ENCODE measurements at regions not wholly inside any gene's neighbourhood (a gene's known extent, or its start where the extent isn't known, plus 50 kb on each side); places are given as distances from the start of the nearest gene placed in this dataset.
"Not testable (repeated sequence)": the region's sequence is repeated elsewhere in the genome, so short reads cannot be mapped to it uniquely, and the experiment has no call there.

DNA sequence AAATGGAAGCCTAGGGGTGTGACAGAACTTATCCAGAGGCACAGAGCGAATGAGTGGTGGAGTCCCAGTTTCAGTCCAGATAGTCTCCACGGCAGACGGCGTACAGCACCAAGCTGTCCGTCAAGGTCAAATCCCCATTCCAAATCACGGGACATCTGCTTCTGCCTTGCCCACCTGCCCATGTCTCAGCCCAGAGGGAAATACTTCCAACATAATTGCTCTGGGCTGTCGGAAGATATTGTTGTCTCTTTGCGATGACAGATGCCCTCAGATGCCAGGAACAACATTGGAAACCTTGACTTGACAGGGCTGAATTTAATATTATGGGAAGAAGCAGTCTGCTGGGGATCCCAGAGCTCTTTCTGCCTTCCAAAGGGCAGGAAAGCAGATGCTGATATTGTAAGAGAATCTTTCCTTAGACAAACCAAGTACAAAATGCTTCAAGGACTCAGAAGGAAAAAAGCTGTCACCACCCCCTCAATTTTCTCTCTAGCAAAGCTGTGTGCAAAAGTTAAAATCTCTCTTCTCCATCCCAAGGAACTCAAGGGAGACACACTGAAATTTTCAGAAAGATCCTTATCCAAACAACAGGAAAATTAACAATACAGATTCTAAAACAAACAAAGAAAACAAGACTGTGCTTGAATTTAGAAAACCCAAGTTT, 364.0 kb downstream of the LRATD1 start:
- Histone ChIP-seq H3K9me3 (ENCODE audit: insufficient read depth, low read length) (no peaks in the 10 kb centered on the region), H3K36me3 (replicated peaks; ENCODE audit: low read depth, low read length) (no peaks in the 10 kb centered on the region), H3K4me2 (ENCODE audit: low read length) (no peak overlapping the region), H3K27ac (ENCODE audit: low read length) (no peak overlapping the region), H3K79me2 (ENCODE audit: low read length) (no peaks in the 10 kb centered on the region), H4K20me1 (ENCODE audit: insufficient read depth, low read length) (no peaks in the 10 kb centered on the region), H3K4me1 (ENCODE audit: low read length) (no peaks in the 10 kb centered on the region), H2AFZ (ENCODE audit: low read depth, low read length) (no peak overlapping the region), H3K9ac (ENCODE audit: low read length) (no peak overlapping the region), H3K4me3 (ENCODE audit: low read length) (no peak overlapping the region), H3K27me3 (ENCODE audit: low read depth, low read length) (peaks cover 17% of the 10 kb centered on the region)
- no peak for TF ChIP-seq EZH2phosphoT487 (IDR thresholded peaks at IDR 0.05; ENCODE audit: low read depth)
- no peak for TF ChIP-seq CTCF (IDR thresholded peaks at IDR 0.05; ENCODE audit: low read depth, low read length)

GRCh38 chr2:14998546-14998945, 366.0 kb downstream of the LRATD1 start:
- H3K36me3 ChIP-seq (replicated peaks; ENCODE audit: low read depth, low read length): no peaks in the 10 kb centered on the region
- no peak overlapping the region for H2AFZ ChIP-seq (ENCODE audit: low read depth, low read length)
- no peaks in the 10 kb centered on the region for H3K79me2 ChIP-seq (ENCODE audit: low read length)
- H3K9ac ChIP-seq (ENCODE audit: low read length): no peak overlapping the region
- H3K4me1 ChIP-seq (ENCODE audit: low read length): no peaks in the 10 kb centered on the region
- no peaks in the 10 kb centered on the region for H4K20me1 ChIP-seq (ENCODE audit: insufficient read depth, low read length)
- no peak overlapping the region for H3K27ac ChIP-seq (ENCODE audit: low read length)
- H3K4me2 ChIP-seq (ENCODE audit: low read length): no peak overlapping the region
- H3K9me3 ChIP-seq (ENCODE audit: insufficient read depth, low read length): no peaks in the 10 kb centered on the region
- peaks cover 11% of the 10 kb centered on the region; the same call in 1 of the 2 replicates for H3K27me3 ChIP-seq (ENCODE audit: low read depth, low read length)
- H3K4me3 ChIP-seq (ENCODE audit: low read length): no peak overlapping the region
- TF ChIP-seq CTCF (IDR thresholded peaks at IDR 0.05; ENCODE audit: low read depth, low read length): no peak
- TF ChIP-seq EZH2phosphoT487 (IDR thresholded peaks at IDR 0.05; ENCODE audit: low read depth): no peak

DNA sequence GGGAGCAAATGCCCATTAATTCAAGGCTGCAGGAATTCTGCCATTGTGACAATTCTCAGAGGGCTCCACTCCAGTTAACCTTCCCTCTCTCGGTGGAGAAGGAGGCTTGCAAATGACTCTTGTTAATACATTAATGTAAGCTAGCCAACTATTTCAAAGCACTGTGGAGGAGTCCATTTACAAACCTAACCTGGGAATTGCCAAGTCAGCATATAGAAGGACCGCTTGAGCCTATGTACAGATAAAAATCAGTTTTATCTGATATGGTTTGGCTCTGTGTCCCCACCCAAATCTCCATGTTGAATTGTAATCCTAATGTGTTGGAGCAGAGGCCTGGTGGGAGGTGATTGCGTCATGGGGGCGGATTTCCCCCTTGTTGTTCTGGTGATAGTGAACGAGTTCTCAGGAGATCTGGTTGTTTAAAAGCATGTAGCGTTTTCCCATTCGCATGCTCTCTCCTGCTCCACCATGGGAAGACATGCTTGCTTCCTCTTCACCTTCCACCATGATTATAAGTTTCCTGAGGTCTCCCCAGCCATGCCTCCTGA, 366.7 kb downstream of the LRATD1 start:
- TF ChIP-seq EZH2phosphoT487 (IDR thresholded peaks at IDR 0.05; ENCODE audit: low read depth): no peak
- no peak overlapping the region for H3K4me3 ChIP-seq (ENCODE audit: low read length)
- no peak overlapping the region for H3K27ac ChIP-seq (ENCODE audit: low read length)
- H3K9ac ChIP-seq (ENCODE audit: low read length): no peak overlapping the region
- H2AFZ ChIP-seq (ENCODE audit: low read depth, low read length): no peak overlapping the region
- H3K36me3 ChIP-seq (replicated peaks; ENCODE audit: low read depth, low read length): no peaks in the 10 kb centered on the region
- H3K4me1 ChIP-seq (ENCODE audit: low read length): no peaks in the 10 kb centered on the region
- peaks cover 9% of the 10 kb centered on the region; the same call in 1 of the 2 replicates for H3K27me3 ChIP-seq (ENCODE audit: low read depth, low read length)
- no peaks in the 10 kb centered on the region for H3K9me3 ChIP-seq (ENCODE audit: insufficient read depth, low read length)
- no peaks in the 10 kb centered on the region for H3K79me2 ChIP-seq (ENCODE audit: low read length)
- no peaks in the 10 kb centered on the region for H4K20me1 ChIP-seq (ENCODE audit: insufficient read depth, low read length)
- H3K4me2 ChIP-seq (ENCODE audit: low read length): no peak overlapping the region

DNA sequence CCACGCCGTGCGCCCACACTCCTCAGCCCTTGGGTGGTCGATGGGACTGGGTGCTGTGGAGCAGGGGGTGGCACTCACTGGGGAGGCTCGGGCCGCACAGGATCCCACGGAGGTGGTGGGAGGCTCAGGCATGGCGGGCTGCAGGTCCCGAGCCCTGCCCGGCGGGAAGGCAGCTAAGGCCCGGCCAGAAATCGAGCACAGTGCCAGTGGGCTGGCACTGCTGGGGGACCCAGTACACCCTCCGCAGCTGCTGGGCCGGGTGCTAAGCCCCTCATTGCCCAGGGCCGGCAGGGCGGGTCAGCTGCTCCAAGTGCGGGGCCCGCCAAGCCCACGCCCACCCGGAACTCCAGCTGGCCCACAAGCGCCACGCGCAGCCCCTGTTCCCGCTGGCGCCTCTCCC, 370.0 kb downstream of the LRATD1 start:
- H3K79me2 ChIP-seq (ENCODE audit: low read length); H3K27ac ChIP-seq (ENCODE audit: low read length); H3K4me3 ChIP-seq (ENCODE audit: low read length); H3K9ac ChIP-seq (ENCODE audit: low read length); H3K9me3 ChIP-seq (ENCODE audit: insufficient read depth, low read length); H2AFZ ChIP-seq (ENCODE audit: low read depth, low read length); H3K4me2 ChIP-seq (ENCODE audit: low read length); H3K4me1 ChIP-seq (ENCODE audit: low read length); H3K36me3 ChIP-seq (replicated peaks; ENCODE audit: low read depth, low read length); H3K27me3 ChIP-seq (ENCODE audit: low read depth, low read length); H4K20me1 ChIP-seq (ENCODE audit: insufficient read depth, low read length): not testable (repeated sequence)

- no peak for TF ChIP-seq CTCF (IDR thresholded peaks at IDR 0.05; ENCODE audit: low read depth, low read length)
- H3K27me3 ChIP-seq (ENCODE audit: low read depth, low read length): no peaks in the 10 kb centered on the region
- no peak overlapping the region for H3K9ac ChIP-seq (ENCODE audit: low read length)
- H3K36me3 ChIP-seq (replicated peaks; ENCODE audit: low read depth, low read length): no peaks in the 10 kb centered on the region
- H3K4me3 ChIP-seq (ENCODE audit: low read length): no peak overlapping the region
- H3K79me2 ChIP-seq (ENCODE audit: low read length): no peaks in the 10 kb centered on the region
- no peaks in the 10 kb centered on the region for H4K20me1 ChIP-seq (ENCODE audit: insufficient read depth, low read length)
- H2AFZ ChIP-seq (ENCODE audit: low read depth, low read length): no peak overlapping the region
- no peak overlapping the region for H3K27ac ChIP-seq (ENCODE audit: low read length)
- no peak overlapping the region for H3K4me2 ChIP-seq (ENCODE audit: low read length)
- no peaks in the 10 kb centered on the region for H3K4me1 ChIP-seq (ENCODE audit: low read length)
- H3K9me3 ChIP-seq (ENCODE audit: insufficient read depth, low read length): no peaks in the 10 kb centered on the region
Observed at GRCh38 chr2:15006667-15007066, 374.1 kb downstream of the LRATD1 start.
